ENCODE measurements at regions not wholly inside any gene's neighbourhood (a gene's known extent, or its start where the extent isn't known, plus 50 kb on each side); places are given as distances from the start of the nearest gene placed in this dataset.

- no peak for TF ChIP-seq EZH2 (IDR thresholded peaks at IDR 0.05; ENCODE audit: borderline replicate concordance, low read length)
- no peak for TF ChIP-seq CTCF (IDR thresholded peaks at IDR 0.05; ENCODE audit: low read length)
These were observed 315.6 kb upstream of the DAB2 start for GRCh38 chr5:39740404-39740803.
